Activated T-helper 17 cell treated with anti-CD3 and anti-CD28 coated beads, Interleukin-2, amount 50 U/mL, for 72 hours (primary cell): ENCODE measurements at regions not wholly inside any gene's neighbourhood (a gene's known extent, or its start where the extent isn't known, plus 50 kb on each side); places are given as distances from the start of the nearest gene placed in this dataset.
"Not testable (repeated sequence)": the region's sequence is repeated elsewhere in the genome, so short reads cannot be mapped to it uniquely, and the experiment has no call there.

Experiments
- ATAC-seq: fragments of 150-1000 bp; cut with Tn5 transposase; replicated peaks from 2 replicates; pipeline ENCODE4 v1.10.0; 2021; ENCODE audit warnings: mild to moderate bottlenecking, moderate library complexity
- H3K27ac Mint-ChIP-seq: one replicate; pipeline ENCODE4 v1.8.0; 2022; ENCODE audit warnings: mixed read lengths
- H3K27me3 Mint-ChIP-seq: one replicate; pipeline ENCODE4 v1.8.0; 2022; ENCODE audit warnings: mixed read lengths
- H3K36me3 Mint-ChIP-seq: one replicate; pipeline ENCODE4 v1.8.0; 2022; ENCODE audit warnings: low read depth, mild to moderate bottlenecking, mixed read lengths
- H3K4me1 Mint-ChIP-seq: one replicate; pipeline ENCODE4 v1.8.0; 2022; ENCODE audit warnings: mixed read lengths
- H3K4me3 Mint-ChIP-seq: one replicate; pipeline ENCODE4 v1.8.0; 2022; ENCODE audit warnings: mild to moderate bottlenecking, mixed read lengths
- H3K9me3 Mint-ChIP-seq: one replicate; pipeline ENCODE4 v1.8.0; 2022; ENCODE audit warnings: mixed read lengths

DNA sequence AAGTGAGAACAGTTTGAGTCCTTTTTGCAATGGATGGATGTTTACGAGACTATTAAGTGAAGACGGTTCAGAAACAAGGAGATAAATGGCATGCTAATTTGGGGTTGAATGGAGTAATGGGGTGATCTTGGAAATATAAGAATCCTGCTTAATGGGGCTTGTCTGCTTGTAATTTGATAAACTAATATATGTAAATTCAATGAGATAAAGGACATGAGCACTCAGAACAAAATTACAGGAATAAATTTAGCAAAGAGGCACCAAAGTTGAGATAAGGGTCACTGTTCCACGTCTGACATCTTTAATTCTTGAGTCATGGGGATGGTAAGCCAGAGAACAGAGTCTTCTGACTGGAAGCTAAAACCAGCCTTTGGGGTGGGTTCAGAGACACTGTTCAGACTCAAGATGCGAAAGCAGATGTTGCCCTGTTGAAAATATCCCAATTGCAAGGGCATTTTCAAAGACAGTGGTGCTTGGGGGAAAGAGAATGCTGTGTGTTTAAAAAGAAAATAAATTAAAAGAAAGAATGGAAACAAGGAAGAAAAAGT lies 67.8 kb upstream of the CHRNB4 start:
- no peak for ATAC-seq
- Mint-ChIP-seq H3K4me1 (no peaks in the 10 kb centered on the region), H3K4me3 (no peak overlapping the region), H3K27me3 (peaks cover 48% of the 10 kb centered on the region), H3K36me3 (no peaks in the 10 kb centered on the region), H3K9me3 (no peaks in the 10 kb centered on the region), H3K27ac (no peak overlapping the region)

- not testable (repeated sequence) for ATAC-seq, H3K27ac Mint-ChIP-seq, H3K9me3 Mint-ChIP-seq, H3K36me3 Mint-ChIP-seq, H3K4me1 Mint-ChIP-seq, H3K4me3 Mint-ChIP-seq
- H3K27me3 Mint-ChIP-seq: peaks cover 50% of the 10 kb centered on the region
Observed at GRCh38 chr15:78706481-78707235, 65.6 kb upstream of the CHRNB4 start.

DNA sequence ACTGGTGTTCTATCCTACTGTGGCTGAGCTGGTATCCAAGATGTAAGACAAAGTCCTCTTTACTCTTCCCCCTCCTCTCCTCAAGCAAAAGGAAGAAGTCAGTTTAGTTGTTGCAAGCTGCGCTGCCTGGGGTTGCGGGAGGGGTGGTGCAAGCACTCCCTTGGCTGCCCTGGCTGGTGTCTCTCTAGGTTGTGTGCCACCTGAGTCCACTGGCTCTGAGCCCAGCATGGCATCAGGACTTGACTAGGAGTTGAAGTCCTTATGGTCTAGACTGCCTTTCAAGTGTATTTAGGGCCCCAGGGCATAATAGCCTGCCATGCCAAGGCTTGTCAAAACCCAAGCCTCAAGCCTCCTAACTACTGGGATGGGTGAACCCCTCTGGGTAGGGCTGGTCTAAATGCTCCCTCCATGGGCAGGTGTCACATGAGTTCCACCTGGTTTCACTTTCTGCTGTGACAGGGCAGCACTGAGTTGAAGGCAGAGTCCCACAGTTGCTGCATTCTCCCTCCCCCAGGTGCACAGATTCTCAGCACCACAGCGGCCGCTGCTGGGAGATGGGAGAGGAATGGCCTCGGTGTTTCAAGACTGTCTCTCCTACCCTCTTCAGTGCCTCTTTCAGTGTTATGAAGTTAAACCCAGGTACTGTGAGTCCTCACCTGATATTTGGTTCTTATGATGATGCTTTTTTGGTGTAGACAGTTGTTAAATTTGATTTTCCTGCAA lies 62.5 kb upstream of the CHRNB4 start:
- ATAC-seq, H3K4me3 Mint-ChIP-seq, H3K9me3 Mint-ChIP-seq, H3K36me3 Mint-ChIP-seq, H3K27ac Mint-ChIP-seq, H3K4me1 Mint-ChIP-seq: not testable (repeated sequence)
- H3K27me3 Mint-ChIP-seq: peaks cover 32% of the 10 kb centered on the region

DNA sequence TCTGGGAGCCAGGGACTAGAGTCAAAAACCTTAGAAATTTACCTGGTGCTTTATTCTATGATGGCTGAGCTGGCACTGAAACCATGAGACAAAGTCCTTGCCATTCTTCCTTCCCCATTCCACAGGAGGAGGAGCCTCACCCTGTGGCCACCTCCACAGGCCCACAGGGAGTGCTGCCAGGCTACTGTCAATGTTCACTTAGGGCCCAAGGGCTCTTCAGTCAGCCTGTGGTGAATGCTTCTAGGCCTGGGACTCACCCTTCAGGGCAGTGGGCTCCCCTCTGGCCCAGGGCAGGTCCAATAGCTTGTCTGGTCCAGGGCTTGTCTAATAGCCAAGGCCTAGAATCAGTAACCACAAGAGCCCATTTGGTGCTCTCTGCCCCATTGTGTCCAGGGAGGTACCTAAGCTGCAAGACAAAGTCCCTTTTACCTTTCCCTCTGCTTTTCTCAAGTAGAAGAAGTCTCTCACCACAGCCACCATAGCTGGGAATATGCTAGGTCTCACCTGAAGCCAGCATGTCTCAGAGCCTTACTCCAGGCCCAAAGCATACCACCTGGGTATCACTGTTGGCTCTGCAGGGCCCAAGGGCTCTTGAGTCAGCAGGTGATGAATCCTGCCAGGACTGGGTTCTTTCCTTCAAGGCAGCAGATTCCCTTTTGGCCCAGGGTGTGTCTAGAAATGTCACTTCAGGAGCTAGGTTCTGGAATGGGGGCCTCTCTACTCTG lies 61.8 kb upstream of the CHRNB4 start:
- no peak for ATAC-seq
- Mint-ChIP-seq H3K36me3 (no peaks in the 10 kb centered on the region), H3K4me3 (no peak overlapping the region), H3K9me3 (no peaks in the 10 kb centered on the region), H3K27ac (no peak overlapping the region), H3K27me3 (peaks cover 29% of the 10 kb centered on the region), H3K4me1 (no peaks in the 10 kb centered on the region)

DNA sequence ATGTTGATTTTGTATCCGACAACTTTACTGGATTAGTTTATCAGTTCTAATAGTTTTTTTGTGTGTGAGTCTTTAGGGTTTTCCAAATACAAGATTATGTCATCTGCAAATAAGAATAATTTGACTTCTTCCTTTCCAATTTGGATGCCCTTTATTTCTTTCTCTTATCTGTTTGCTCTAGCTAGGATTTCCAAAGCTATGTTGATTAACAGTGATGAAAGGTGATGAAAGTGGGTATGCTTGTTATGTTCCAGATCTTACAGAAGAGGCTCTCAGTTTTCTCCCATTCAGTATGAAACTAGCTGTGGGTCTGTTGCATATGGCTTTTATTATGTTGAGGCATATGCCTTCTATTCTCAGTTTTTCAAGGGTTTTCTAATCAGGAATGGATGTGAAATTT lies 56.4 kb upstream of the CHRNB4 start:
- H3K9me3 Mint-ChIP-seq: no peaks in the 10 kb centered on the region
- no peak for ATAC-seq

GRCh38 chr15:78696436-78696835 lies 55.4 kb upstream of the CHRNB4 start:
- Mint-ChIP-seq H3K4me3 (no peak overlapping the region), H3K9me3 (no peaks in the 10 kb centered on the region), H3K27ac (no peak overlapping the region), H3K36me3 (no peaks in the 10 kb centered on the region), H3K4me1 (no peaks in the 10 kb centered on the region), H3K27me3 (peaks cover 3% of the 10 kb centered on the region)
- ATAC-seq: no peak

More for the DNA sequence above, 56.4 kb upstream of the CHRNB4 start:
- Mint-ChIP-seq H3K36me3 (no peaks in the 10 kb centered on the region), H3K4me1 (no peaks in the 10 kb centered on the region), H3K27ac (no peak overlapping the region), H3K27me3 (peaks cover 9% of the 10 kb centered on the region), H3K4me3 (no peak overlapping the region)

DNA sequence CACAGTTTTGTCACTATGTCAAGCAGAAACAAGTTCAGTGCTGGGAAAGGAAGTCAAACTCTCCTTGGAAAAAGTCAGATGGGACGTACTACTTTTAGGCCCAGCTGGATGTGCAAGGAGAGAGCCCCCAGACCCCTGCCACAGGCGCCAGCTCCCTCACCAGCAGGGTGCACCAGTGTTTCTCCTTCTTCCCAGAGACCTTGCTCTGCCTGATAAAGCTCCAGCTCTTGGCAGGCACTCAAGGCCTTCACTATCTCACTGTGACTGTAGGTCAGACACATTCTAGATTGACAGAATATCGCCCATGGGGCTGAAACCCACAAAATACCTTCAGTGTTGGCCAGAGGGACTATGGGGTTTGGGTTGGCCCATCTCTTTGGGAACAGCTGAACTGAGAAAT lies 54.8 kb upstream of the CHRNB4 start:
- ATAC-seq: no peak
- Mint-ChIP-seq H3K27me3 (peaks cover 3% of the 10 kb centered on the region), H3K4me3 (no peak overlapping the region), H3K27ac (no peak overlapping the region), H3K36me3 (no peaks in the 10 kb centered on the region), H3K9me3 (no peaks in the 10 kb centered on the region), H3K4me1 (no peaks in the 10 kb centered on the region)

- H3K36me3 Mint-ChIP-seq: no peaks in the 10 kb centered on the region
- no peak overlapping the region for H3K27ac Mint-ChIP-seq
- no peaks in the 10 kb centered on the region for H3K9me3 Mint-ChIP-seq
- no peak overlapping the region for H3K4me3 Mint-ChIP-seq
- ATAC-seq: no peak
- peaks cover 3% of the 10 kb centered on the region for H3K27me3 Mint-ChIP-seq
- no peaks in the 10 kb centered on the region for H3K4me1 Mint-ChIP-seq
Observed at GRCh38 chr15:78695046-78695671, 54.1 kb upstream of the CHRNB4 start.

DNA sequence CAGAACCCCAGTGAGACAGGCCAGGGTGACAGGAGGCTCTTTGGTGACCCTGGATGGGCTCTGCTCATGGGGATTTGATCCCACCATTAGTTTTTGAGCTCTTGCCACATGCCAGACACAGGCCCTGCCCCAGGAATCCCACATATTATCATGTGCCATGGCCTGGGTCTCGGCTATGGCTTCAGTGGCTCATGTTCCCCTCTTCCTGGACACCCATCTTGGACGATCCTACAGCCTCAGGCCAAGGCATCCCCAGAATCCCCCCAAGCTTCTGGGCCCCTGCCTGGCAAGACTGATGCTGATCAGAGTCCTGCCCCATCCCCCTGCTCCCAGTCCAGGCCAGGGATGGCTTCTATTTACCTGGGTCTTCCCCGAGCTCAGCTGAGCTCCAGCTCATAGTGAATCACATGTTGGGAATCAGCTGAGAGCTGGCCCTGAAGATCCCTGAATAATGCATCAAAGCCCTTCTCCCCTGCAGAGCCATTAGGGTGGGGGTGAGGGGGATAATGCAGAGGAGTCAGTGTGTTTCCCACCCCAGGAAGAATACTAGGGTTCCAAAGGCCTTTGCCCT lies 50.9 kb upstream of the CHRNB4 start:
- no peak overlapping the region for H3K27ac Mint-ChIP-seq
- peaks cover 3% of the 10 kb centered on the region for H3K27me3 Mint-ChIP-seq
- no peaks in the 10 kb centered on the region for H3K4me1 Mint-ChIP-seq
- H3K9me3 Mint-ChIP-seq: no peaks in the 10 kb centered on the region
- no peak for ATAC-seq
- H3K4me3 Mint-ChIP-seq: no peak overlapping the region
- H3K36me3 Mint-ChIP-seq: no peaks in the 10 kb centered on the region

- Mint-ChIP-seq H3K4me3 (no peak overlapping the region), H3K27ac (no peak overlapping the region), H3K9me3 (no peaks in the 10 kb centered on the region), H3K36me3 (no peaks in the 10 kb centered on the region), H3K4me1 (no peaks in the 10 kb centered on the region), H3K27me3 (peaks cover 3% of the 10 kb centered on the region)
- no peak for ATAC-seq
Observed at GRCh38 chr15:78691167-78691850, 50.3 kb upstream of the CHRNB4 start.
